A549 (cell line): ENCODE measurements at regions not wholly inside any gene's neighbourhood (a gene's known extent, or its start where the extent isn't known, plus 50 kb on each side); places are given as distances from the start of the nearest gene placed in this dataset.
A peak's percentile ranks its signal among the peaks of the same experiment; 100 is the strongest.

Source experiments
- CBX2 ChIP-seq: fragments of 200-600 bp; sonication (generic); IDR thresholded peaks from 2 replicates; pipeline ENCODE4 v1.6.1; 2016; ENCODE audit warnings: low read depth, mild to moderate bottlenecking, borderline replicate concordance
- CEBPB ChIP-seq, 2 experiments: fragments of >200 bp in 1 of 2; sonication (Bioruptor Twin) in 1 of 2; formaldehyde crosslinking in 1 of 2; IDR thresholded peaks; 2 replicates each; pipeline ENCODE4 v1.6.1; 2012 to 2016
- EHMT2 ChIP-seq: fragments of 200-600 bp; sonication (generic); IDR thresholded peaks from 2 replicates; pipeline ENCODE4 v1.6.1; 2016; ENCODE audit warnings: antibody characterized with exemption, low read depth, mild to moderate bottlenecking, moderate library complexity
- EP300 ChIP-seq, 2 experiments: fragments of >200 bp; sonication (Bioruptor Twin); formaldehyde crosslinking; IDR thresholded peaks; 2 replicates in 1 of 2; 3 replicates in 1 of 2; pipeline ENCODE4 v1.6.1; 2016 to 2017
- KDM1A ChIP-seq: fragments of 200-600 bp; sonication (generic); IDR thresholded peaks from 2 replicates; pipeline ENCODE4 v1.6.1; 2016; ENCODE audit warnings: low read depth, mild to moderate bottlenecking
- POLR2A ChIP-seq: IDR thresholded peaks from 2 replicates; pipeline ENCODE4 v1.6.1; 2012; ENCODE audit warnings: mild to moderate bottlenecking, low read length
- RCOR1 ChIP-seq: fragments of 150-350 bp; IDR thresholded peaks from 2 replicates; pipeline ENCODE4 v1.6.1; 2014; ENCODE audit warnings: antibody characterized with exemption, low read length, low read depth
- RFX5 ChIP-seq: fragments of 450-650 bp; IDR thresholded peaks from 2 replicates; pipeline ENCODE4 v1.7.1; 2014; ENCODE audit warnings: antibody characterized with exemption, mild to moderate bottlenecking, moderate library complexity
- RNF2 ChIP-seq: fragments of 200-600 bp; sonication (generic); IDR thresholded peaks from 2 replicates; pipeline ENCODE4 v1.6.1; 2016; ENCODE audit warnings: low read depth, mild to moderate bottlenecking, antibody characterized with exemption, moderate library complexity, borderline replicate concordance
- SMC3 ChIP-seq: fragments of >200 bp; sonication (Bioruptor Twin); formaldehyde crosslinking; IDR thresholded peaks from 3 replicates; pipeline ENCODE4 v1.6.1; 2018; ENCODE audit warnings: inconsistent platforms
- ZFP36 ChIP-seq: fragments of 450-650 bp; IDR thresholded peaks from 2 replicates; pipeline ENCODE4 v1.6.1; 2014; ENCODE audit warnings: borderline replicate concordance; ENCODE audit not compliant: partially characterized antibody
- TF ChIP-seq, protein P1 (sequence below): fragments of >200 bp; sonication (Bioruptor Twin); formaldehyde crosslinking; IDR thresholded peaks from 3 replicates; pipeline ENCODE4 v1.5.1; 2016
- TF ChIP-seq, protein P2 (sequence below): IDR thresholded peaks from 2 replicates; pipeline ENCODE4 v1.6.1; 2012; ENCODE audit warnings: low read depth, borderline replicate concordance
- TF ChIP-seq, protein P3 (sequence below): fragments of 250-450 bp; sonication (Bioruptor Pico); IDR thresholded peaks from 2 replicates; pipeline ENCODE4 v1.5.0; 2021; ENCODE audit warnings: mild to moderate bottlenecking, moderate library complexity, borderline replicate concordance

DNA sequence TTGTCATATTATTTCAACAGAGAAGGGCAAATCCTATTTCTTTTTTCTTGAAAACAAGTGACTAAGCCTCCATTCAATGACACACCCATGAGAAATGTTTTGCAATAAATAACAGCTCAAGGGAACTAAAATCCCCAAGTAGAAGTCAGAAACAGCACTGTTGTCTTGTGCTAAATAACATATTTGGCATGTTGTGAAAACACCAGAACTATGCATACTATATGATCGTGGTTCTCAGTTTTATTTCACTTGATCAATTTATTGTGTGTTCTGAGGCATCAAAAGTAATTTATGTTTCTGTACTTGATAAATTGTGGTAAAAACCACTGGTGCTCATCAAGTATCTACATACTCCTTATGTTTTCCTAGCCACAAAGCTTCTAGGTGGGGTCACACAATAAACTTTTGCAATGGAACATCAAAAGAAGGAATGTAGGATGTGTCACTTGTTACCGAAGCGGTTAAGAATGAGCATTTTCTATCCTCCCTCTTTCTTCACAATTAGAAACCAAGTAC lies 691.7 kb upstream of the CBLB start:
- TF ChIP-seq SMC3 (no peak; the same call in 2 of the 3 replicates), KDM1A (no peak), POLR2A (no peak), RCOR1 (no peak), RFX5 (no peak), RNF2 (no peak), ZFP36 (no peak), CEBPB (IDR thresholded peaks at IDR 0.05) (peak; percentile 47 to 72; a peak in 2 of 4 replicates), CBX2 (no peak), EP300 (IDR thresholded peaks at IDR 0.05) (no peak), EHMT2 (no peak)
- TF ChIP-seq, protein P1, sequence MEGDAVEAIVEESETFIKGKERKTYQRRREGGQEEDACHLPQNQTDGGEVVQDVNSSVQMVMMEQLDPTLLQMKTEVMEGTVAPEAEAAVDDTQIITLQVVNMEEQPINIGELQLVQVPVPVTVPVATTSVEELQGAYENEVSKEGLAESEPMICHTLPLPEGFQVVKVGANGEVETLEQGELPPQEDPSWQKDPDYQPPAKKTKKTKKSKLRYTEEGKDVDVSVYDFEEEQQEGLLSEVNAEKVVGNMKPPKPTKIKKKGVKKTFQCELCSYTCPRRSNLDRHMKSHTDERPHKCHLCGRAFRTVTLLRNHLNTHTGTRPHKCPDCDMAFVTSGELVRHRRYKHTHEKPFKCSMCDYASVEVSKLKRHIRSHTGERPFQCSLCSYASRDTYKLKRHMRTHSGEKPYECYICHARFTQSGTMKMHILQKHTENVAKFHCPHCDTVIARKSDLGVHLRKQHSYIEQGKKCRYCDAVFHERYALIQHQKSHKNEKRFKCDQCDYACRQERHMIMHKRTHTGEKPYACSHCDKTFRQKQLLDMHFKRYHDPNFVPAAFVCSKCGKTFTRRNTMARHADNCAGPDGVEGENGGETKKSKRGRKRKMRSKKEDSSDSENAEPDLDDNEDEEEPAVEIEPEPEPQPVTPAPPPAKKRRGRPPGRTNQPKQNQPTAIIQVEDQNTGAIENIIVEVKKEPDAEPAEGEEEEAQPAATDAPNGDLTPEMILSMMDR = no peak
- TF ChIP-seq, protein P2, sequence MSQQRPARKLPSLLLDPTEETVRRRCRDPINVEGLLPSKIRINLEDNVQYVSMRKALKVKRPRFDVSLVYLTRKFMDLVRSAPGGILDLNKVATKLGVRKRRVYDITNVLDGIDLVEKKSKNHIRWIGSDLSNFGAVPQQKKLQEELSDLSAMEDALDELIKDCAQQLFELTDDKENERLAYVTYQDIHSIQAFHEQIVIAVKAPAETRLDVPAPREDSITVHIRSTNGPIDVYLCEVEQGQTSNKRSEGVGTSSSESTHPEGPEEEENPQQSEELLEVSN = no peak
- TF ChIP-seq, protein P3, sequence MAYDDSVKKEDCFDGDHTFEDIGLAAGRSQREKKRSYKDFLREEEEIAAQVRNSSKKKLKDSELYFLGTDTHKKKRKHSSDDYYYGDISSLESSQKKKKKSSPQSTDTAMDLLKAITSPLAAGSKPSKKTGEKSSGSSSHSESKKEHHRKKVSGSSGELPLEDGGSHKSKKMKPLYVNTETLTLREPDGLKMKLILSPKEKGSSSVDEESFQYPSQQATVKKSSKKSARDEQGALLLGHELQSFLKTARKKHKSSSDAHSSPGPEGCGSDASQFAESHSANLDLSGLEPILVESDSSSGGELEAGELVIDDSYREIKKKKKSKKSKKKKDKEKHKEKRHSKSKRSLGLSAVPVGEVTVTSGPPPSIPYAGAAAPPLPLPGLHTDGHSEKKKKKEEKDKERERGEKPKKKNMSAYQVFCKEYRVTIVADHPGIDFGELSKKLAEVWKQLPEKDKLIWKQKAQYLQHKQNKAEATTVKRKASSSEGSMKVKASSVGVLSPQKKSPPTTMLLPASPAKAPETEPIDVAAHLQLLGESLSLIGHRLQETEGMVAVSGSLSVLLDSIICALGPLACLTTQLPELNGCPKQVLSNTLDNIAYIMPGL (CRISPR knock-in tag) = no peak
